HepG2 (cell line): ENCODE measurements at regions not wholly inside any gene's neighbourhood (a gene's known extent, or its start where the extent isn't known, plus 50 kb on each side); places are given as distances from the start of the nearest gene placed in this dataset.

Source experiments
- ATAC-seq: fragments of 200-7000 bp; cut with Tn5 transposase; 3 replicates; pipeline ENCODE4 v1.9.1; 2020; ENCODE audit warnings: mild to moderate bottlenecking, moderate library complexity
- BruUV-seq: library from RNA; stranded (reverse); fragments of 400-500 nt; replicated peaks from 2 replicates; lab custom pipeline; 2021; lab: Mats Ljungman, UMichigan
- CTCF ChIA-PET: fragments of 300-600 bp; formaldehyde crosslinking; extraction: SDS; loops from one replicate; lab custom pipeline; 2021; ENCODE audit warnings: low total read pairs, inconsistent platforms, low intra/inter-chr PET ratio; lab: Yijun Ruan, JAX
- POLR2A ChIA-PET: fragments of 350-600 bp; sonication (Branson Sonifier 250); formaldehyde crosslinking; loops from one replicate; lab custom pipeline; 2020; ENCODE audit warnings: antibody characterized with exemption, inconsistent platforms; lab: Yijun Ruan, JAX
- DNase-seq: peaks from one replicate; pipeline ENCODE4 v3.0.0-alpha.2; 2015; ENCODE audit warnings: low spot score
- FAIRE-seq: peaks from 3 replicates; lab custom pipeline; 2011; peaks lifted over from hg19 to GRCh38; lab: Jason Lieb, UNC
- H2AFZ ChIP-seq: one replicate; pipeline ENCODE4 v1.6.1; 2011; ENCODE audit warnings: low read length, inconsistent platforms
- H3K27ac ChIP-seq: fragments of 300-600 bp; 3 replicates; pipeline ENCODE4 v1.8.0; 2011; ENCODE audit warnings: mixed run types, mild to moderate bottlenecking, mixed read lengths, low read length, inconsistent platforms; ENCODE audit not compliant: insufficient read depth; ENCODE audit errors: extremely low read length
- H3K27me3 ChIP-seq, 2 experiments: fragments of 200-600 bp in 1 of 2; 2 replicates in 1 of 2; 3 replicates in 1 of 2; pipeline versions ENCODE4 v1.6.0 to v1.8.0; 2011; ENCODE audit warnings: low read length in 2 of 2, mild to moderate bottlenecking in 2 of 2, moderate library complexity in 2 of 2, inconsistent platforms in 1 of 2; ENCODE audit not compliant: insufficient read depth in 2 of 2, control insufficient read depth in 1 of 2
- H3K36me3 ChIP-seq, 2 experiments: fragments of 200-600 bp in 1 of 2; replicated peaks in 1 of 2; 2 replicates in 1 of 2; 3 replicates in 1 of 2; pipeline versions ENCODE4 v1.5.1 to v1.8.0; 2011; ENCODE audit warnings: low read length in 2 of 2, inconsistent platforms in 1 of 2; ENCODE audit not compliant: insufficient read depth in 2 of 2, control insufficient read depth in 1 of 2
- H3K4me1 ChIP-seq: 2 replicates; pipeline ENCODE4 v1.5.1; 2012; ENCODE audit warnings: low read length, inconsistent platforms; ENCODE audit not compliant: insufficient read depth
- H3K4me2 ChIP-seq: 2 replicates; pipeline ENCODE4 v1.6.0; 2011; ENCODE audit warnings: low read depth, low read length, inconsistent platforms
- H3K4me3 ChIP-seq, 3 experiments: fragments of 200-600 bp in 1 of 3; sonication (generic), shearing (Covaris generic) in 1 of 3; replicated peaks in 1 of 3; 2 replicates each; pipeline ENCODE4 v1.5.1; 2011 to 2016; ENCODE audit warnings: low read length in 3 of 3, inconsistent platforms in 2 of 3, low read depth in 2 of 3, mild to moderate bottlenecking in 2 of 3, control low read depth in 1 of 3, mixed read lengths in 1 of 3; ENCODE audit not compliant: insufficient read depth in 1 of 3
- H3K79me2 ChIP-seq: one replicate; pipeline ENCODE4 v1.6.1; 2011; ENCODE audit warnings: low read length, inconsistent platforms; ENCODE audit not compliant: insufficient read depth
- H3K9ac ChIP-seq: 2 replicates; pipeline ENCODE4 v1.6.0; 2011; ENCODE audit warnings: mild to moderate bottlenecking, low read depth, low read length, inconsistent platforms; ENCODE audit not compliant: insufficient read depth
- H3K9me3 ChIP-seq: 2 replicates; pipeline ENCODE4 v1.5.1; 2012; ENCODE audit warnings: mild to moderate bottlenecking, low read length
- H4K20me1 ChIP-seq: 2 replicates; pipeline ENCODE4 v1.6.0; 2011; ENCODE audit warnings: inconsistent platforms, mild to moderate bottlenecking, low read length, moderate library complexity; ENCODE audit not compliant: insufficient read depth
- ADNP ChIP-seq: sonication (generic); formaldehyde crosslinking; IDR thresholded peaks from 2 replicates; pipeline ENCODE4 v1.4.0; 2020; ENCODE audit warnings: missing genetic modification reagents
- CENPT ChIP-seq: sonication (generic); formaldehyde crosslinking; IDR thresholded peaks from 2 replicates; pipeline ENCODE4 v1.8.0; 2022; ENCODE audit warnings: low read depth, mild to moderate bottlenecking, moderate library complexity, missing genetic modification reagents
- CREB1 ChIP-seq, 2 experiments: fragments of 450-650 bp in 1 of 2; IDR thresholded peaks; 2 replicates each; pipeline ENCODE4 v1.6.1; 2016 to 2017; ENCODE audit warnings: control low read depth in 1 of 2, mild to moderate bottlenecking in 1 of 2, missing compliant biosample characterization in 1 of 2, missing genetic modification characterization in 1 of 2
- GABPA ChIP-seq, 2 experiments: IDR thresholded peaks; 2 replicates each; pipeline ENCODE4 v1.6.1; 2011 to 2016; ENCODE audit warnings: low read depth in 2 of 2, low read length in 1 of 2, missing biosample characterization in 1 of 2, missing genetic modification characterization in 1 of 2
- HNF4A ChIP-seq: sonication (generic); formaldehyde crosslinking; IDR thresholded peaks from 2 replicates; pipeline ENCODE4 v1.4.0; 2020; ENCODE audit warnings: missing genetic modification reagents
- KLF12 ChIP-seq: sonication (generic); formaldehyde crosslinking; IDR thresholded peaks from 2 replicates; pipeline ENCODE4 v1.4.0; 2020; ENCODE audit warnings: missing genetic modification reagents, borderline replicate concordance
- MYC ChIP-seq: sonication (generic); formaldehyde crosslinking; IDR thresholded peaks from 2 replicates; pipeline ENCODE4 v1.9.0; 2021; ENCODE audit warnings: missing genetic modification reagents, borderline replicate concordance
- PHF20 ChIP-seq: sonication (generic); formaldehyde crosslinking; IDR thresholded peaks from 2 replicates; pipeline ENCODE4 v1.5.0; 2020; ENCODE audit warnings: mild to moderate bottlenecking, missing genetic modification reagents
- RARA ChIP-seq: IDR thresholded peaks from 2 replicates; pipeline ENCODE4 v1.6.1; 2016; ENCODE audit warnings: missing genetic modification reagents, missing compliant biosample characterization
- SIX1 ChIP-seq: sonication (generic); formaldehyde crosslinking; IDR thresholded peaks from 2 replicates; pipeline ENCODE4 v1.4.0; 2020; ENCODE audit warnings: missing genetic modification reagents, borderline replicate concordance
- SKI ChIP-seq: fragments of 450-650 bp; IDR thresholded peaks from one replicate; pipeline ENCODE4 v1.6.1; 2018; ENCODE audit warnings: mild to moderate bottlenecking; ENCODE audit not compliant: partially characterized antibody
- SRSF9 ChIP-seq: fragments of 200-400 bp; formaldehyde crosslinking; IDR thresholded peaks from 2 replicates; pipeline ENCODE4 v1.6.1; 2018; ENCODE audit warnings: borderline replicate concordance, mild to moderate bottlenecking, low read depth, low read length; ENCODE audit not compliant: insufficient read depth, poor library complexity, severe bottlenecking
- TBL1XR1 ChIP-seq: fragments of 150-350 bp; IDR thresholded peaks from 2 replicates; pipeline ENCODE4 v1.6.1; 2014; ENCODE audit warnings: borderline replicate concordance, low read length; ENCODE audit not compliant: partially characterized antibody
- TCF12 ChIP-seq, 2 experiments: fragments of 450-650 bp in 1 of 2; sonication (generic) in 1 of 2; formaldehyde crosslinking in 1 of 2; IDR thresholded peaks; 2 replicates each; pipeline versions ENCODE4 v1.6.1 to v1.8.0; 2017 to 2022; ENCODE audit warnings: antibody characterized with exemption in 1 of 2, mild to moderate bottlenecking in 1 of 2, missing genetic modification reagents in 1 of 2, moderate library complexity in 1 of 2
- ZNF317 ChIP-seq: sonication (generic); formaldehyde crosslinking; IDR thresholded peaks from 2 replicates; pipeline ENCODE4 v1.5.0; 2020; ENCODE audit warnings: mild to moderate bottlenecking, missing genetic modification reagents
- ZNF549 ChIP-seq: sonication (generic); formaldehyde crosslinking; IDR thresholded peaks from 2 replicates; pipeline ENCODE4 v1.5.0; 2020; ENCODE audit warnings: missing genetic modification reagents
- ZNF780A ChIP-seq: sonication (generic); formaldehyde crosslinking; IDR thresholded peaks from 2 replicates; pipeline ENCODE4 v1.8.0; 2022; ENCODE audit warnings: mild to moderate bottlenecking, missing genetic modification reagents, moderate library complexity
- ZSCAN31 ChIP-seq: sonication (generic); formaldehyde crosslinking; IDR thresholded peaks from 2 replicates; pipeline ENCODE4 v1.5.0; 2020; ENCODE audit warnings: low read depth, mild to moderate bottlenecking, missing genetic modification reagents
- WGBS: methylation state at CpG from one replicate; pipeline ENCODE4 v1.1.6; 2017; ENCODE audit warnings: low lambda C conversion rate; 5-methylcytosine and 5-hydroxymethylcytosine counted together
- in situ Hi-C: cut with HindIII; loops from 2 replicates; pipeline ENCODE4 v1.10.0; 2017; ENCODE audit warnings: low pct_unique_long_range_greater_than_20kb; ENCODE audit not compliant: extremely low pct_ligation_motif_present
- intact Hi-C: fragments of 100-400 bp; cut with micrococcal nuclease; formaldehyde crosslinking; loops from one replicate; pipeline ENCODE4 v1.10.0; 2022; ENCODE audit not compliant: unreplicated experiment
- TF ChIP-seq, protein P1 (sequence below): sonication (generic); formaldehyde crosslinking; IDR thresholded peaks from 2 replicates; pipeline ENCODE4 v1.8.0; 2023; ENCODE audit warnings: mild to moderate bottlenecking, missing genetic modification reagents
- TF ChIP-seq, protein P2 (sequence below): sonication (generic); formaldehyde crosslinking; IDR thresholded peaks from 2 replicates; pipeline ENCODE4 v1.4.0; 2020; ENCODE audit warnings: missing genetic modification reagents
- TF ChIP-seq, protein P3 (sequence below): sonication (generic); formaldehyde crosslinking; IDR thresholded peaks from 2 replicates; pipeline ENCODE4 v1.4.0; 2020; ENCODE audit warnings: missing genetic modification reagents

DNA sequence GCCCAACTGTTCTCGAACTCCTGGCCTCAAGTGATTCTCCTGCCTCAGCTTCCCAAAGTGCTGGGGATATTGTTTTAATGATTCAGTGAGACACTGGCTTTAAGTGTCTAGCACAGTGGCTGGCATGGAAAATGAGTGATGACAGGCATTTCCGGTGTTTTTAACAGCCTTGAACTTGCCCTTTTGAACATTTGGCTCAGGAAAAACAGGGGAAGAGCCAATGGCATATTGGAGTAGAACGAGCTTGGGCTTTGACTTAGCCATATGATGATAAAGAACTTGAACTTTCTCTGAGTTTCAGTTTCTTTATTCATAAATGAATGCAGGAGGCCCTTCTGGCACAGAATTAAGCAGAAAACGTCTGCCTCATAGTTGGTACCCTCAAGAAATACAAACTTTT, 145.0 kb upstream of the HS3ST4 start:
- no peaks in the 10 kb centered on the region for H3K9me3 ChIP-seq
- peak; percentile 23 for DNase-seq
- H3K79me2 ChIP-seq: no peaks in the 10 kb centered on the region
- H3K36me3 ChIP-seq: no peaks in the 10 kb centered on the region
- WGBS: 1% methylated on average over 4 of the region's 4 CpGs
- H3K4me3 ChIP-seq: no peak overlapping the region
- no peak overlapping the region for H2AFZ ChIP-seq
- H4K20me1 ChIP-seq: no peaks in the 10 kb centered on the region
- ATAC-seq: no peak
- CTCF ChIA-PET: no interaction called here
- no peak overlapping the region for H3K27ac ChIP-seq
- no peaks in the 10 kb centered on the region for H3K4me1 ChIP-seq
- no peaks in the 10 kb centered on the region for H3K27me3 ChIP-seq
- intact Hi-C loops: no loop called here
- H3K4me2 ChIP-seq: no peak overlapping the region
- in situ Hi-C loops: no loop called here
- H3K9ac ChIP-seq: no peak overlapping the region
- POLR2A ChIA-PET: no interaction called here
- BruUV-seq: no TSS peak
- FAIRE-seq: no peak
- TF ChIP-seq CENPT (CRISPR knock-in tag) (no peak), MYC (CRISPR knock-in tag) (no peak), ZNF549 (CRISPR knock-in tag) (no peak), SIX1 (CRISPR knock-in tag) (no peak), GABPA (IDR thresholded peaks at IDR 0.05; ENCODE audit: low read depth, low read length) (no peak), GABPA (CRISPR knock-in tag; IDR thresholded peaks at IDR 0.05; ENCODE audit: low read depth) (peak; percentile 43; the same call in 1 of the 2 replicates), ZNF780A (no peak), ZSCAN31 (CRISPR knock-in tag) (no peak), CREB1 (IDR thresholded peaks at IDR 0.05) (no peak), CREB1 (CRISPR knock-in tag; IDR thresholded peaks at IDR 0.05) (no peak), ZNF317 (CRISPR knock-in tag) (no peak), SRSF9 (no peak), HNF4A (CRISPR knock-in tag) (peak; percentile 34; the same call in 1 of the 2 replicates), SKI (peak; percentile 83), ADNP (CRISPR knock-in tag) (no peak), PHF20 (CRISPR knock-in tag) (no peak), TBL1XR1 (peak; percentile 42), RARA (peak; percentile 80), KLF12 (no peak), TCF12 (IDR thresholded peaks at IDR 0.05) (no peak), TCF12 (CRISPR knock-in tag; IDR thresholded peaks at IDR 0.05) (no peak)
- TF ChIP-seq, protein P1, sequence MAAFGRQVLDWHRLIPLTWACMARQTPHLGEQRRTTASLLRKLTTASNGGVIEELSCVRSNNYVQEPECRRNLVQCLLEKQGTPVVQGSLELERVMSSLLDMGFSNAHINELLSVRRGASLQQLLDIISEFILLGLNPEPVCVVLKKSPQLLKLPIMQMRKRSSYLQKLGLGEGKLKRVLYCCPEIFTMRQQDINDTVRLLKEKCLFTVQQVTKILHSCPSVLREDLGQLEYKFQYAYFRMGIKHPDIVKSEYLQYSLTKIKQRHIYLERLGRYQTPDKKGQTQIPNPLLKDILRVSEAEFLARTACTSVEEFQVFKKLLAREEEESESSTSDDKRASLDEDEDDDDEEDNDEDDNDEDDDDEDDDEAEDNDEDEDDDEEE: no peak
- TF ChIP-seq, protein P2, sequence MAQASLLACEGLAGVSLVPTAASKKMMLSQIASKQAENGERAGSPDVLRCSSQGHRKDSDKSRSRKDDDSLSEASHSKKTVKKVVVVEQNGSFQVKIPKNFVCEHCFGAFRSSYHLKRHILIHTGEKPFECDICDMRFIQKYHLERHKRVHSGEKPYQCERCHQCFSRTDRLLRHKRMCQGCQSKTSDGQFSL (CRISPR knock-in tag): no peak
- TF ChIP-seq, protein P3, sequence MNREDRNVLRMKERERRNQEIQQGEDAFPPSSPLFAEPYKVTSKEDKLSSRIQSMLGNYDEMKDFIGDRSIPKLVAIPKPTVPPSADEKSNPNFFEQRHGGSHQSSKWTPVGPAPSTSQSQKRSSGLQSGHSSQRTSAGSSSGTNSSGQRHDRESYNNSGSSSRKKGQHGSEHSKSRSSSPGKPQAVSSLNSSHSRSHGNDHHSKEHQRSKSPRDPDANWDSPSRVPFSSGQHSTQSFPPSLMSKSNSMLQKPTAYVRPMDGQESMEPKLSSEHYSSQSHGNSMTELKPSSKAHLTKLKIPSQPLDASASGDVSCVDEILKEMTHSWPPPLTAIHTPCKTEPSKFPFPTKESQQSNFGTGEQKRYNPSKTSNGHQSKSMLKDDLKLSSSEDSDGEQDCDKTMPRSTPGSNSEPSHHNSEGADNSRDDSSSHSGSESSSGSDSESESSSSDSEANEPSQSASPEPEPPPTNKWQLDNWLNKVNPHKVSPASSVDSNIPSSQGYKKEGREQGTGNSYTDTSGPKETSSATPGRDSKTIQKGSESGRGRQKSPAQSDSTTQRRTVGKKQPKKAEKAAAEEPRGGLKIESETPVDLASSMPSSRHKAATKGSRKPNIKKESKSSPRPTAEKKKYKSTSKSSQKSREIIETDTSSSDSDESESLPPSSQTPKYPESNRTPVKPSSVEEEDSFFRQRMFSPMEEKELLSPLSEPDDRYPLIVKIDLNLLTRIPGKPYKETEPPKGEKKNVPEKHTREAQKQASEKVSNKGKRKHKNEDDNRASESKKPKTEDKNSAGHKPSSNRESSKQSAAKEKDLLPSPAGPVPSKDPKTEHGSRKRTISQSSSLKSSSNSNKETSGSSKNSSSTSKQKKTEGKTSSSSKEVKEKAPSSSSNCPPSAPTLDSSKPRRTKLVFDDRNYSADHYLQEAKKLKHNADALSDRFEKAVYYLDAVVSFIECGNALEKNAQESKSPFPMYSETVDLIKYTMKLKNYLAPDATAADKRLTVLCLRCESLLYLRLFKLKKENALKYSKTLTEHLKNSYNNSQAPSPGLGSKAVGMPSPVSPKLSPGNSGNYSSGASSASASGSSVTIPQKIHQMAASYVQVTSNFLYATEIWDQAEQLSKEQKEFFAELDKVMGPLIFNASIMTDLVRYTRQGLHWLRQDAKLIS (CRISPR knock-in tag): no peak
